ENCODE measurements at regions not wholly inside any gene's neighbourhood (a gene's known extent, or its start where the extent isn't known, plus 50 kb on each side); places are given as distances from the start of the nearest gene placed in this dataset.

DNA sequence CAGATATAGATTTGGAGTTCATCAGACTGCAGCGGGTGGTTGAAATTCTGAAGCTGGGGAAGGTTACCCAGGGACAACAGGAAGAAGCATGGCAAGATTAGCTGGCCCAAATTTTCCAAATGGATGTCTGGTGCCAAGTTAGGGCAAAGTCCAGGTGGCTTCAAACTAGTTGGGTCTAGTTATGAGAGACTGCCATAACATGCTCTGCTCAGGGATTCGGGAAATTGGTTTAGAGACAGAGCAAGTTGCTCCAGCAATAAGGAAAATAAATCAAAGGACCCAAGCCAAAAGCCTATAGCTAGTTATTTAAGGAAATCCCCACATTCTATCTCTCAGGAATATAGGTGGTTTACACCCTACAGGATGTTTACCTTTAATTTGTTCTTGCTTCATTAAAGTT lies 125.7 kb upstream of the BTG1 start:
- Mint-ChIP-seq H3K27ac (ENCODE audit: unreplicated experiment) (no peak overlapping the region), H3K4me1 (ENCODE audit: low read depth, unreplicated experiment) (no peaks in the 10 kb centered on the region), H3K9me3 (ENCODE audit: unreplicated experiment) (no peaks in the 10 kb centered on the region), H3K4me3 (ENCODE audit: unreplicated experiment) (no peak overlapping the region), H3K27me3 (ENCODE audit: insufficient read depth, unreplicated experiment) (no peaks in the 10 kb centered on the region), H3K36me3 (ENCODE audit: insufficient read depth, unreplicated experiment) (no peaks in the 10 kb centered on the region)
- CTCF ChIA-PET, result no interaction called here
- Histone ChIP-seq H3K27me3 (replicated peaks; ENCODE audit: control insufficient read depth, insufficient read depth, low read length) (no peaks in the 10 kb centered on the region), H3K4me3 (ENCODE audit: low read depth, low read length) (no peak overlapping the region), H3K36me3 (ENCODE audit: control insufficient read depth, insufficient read depth, low read length) (no peaks in the 10 kb centered on the region), H3K9me3 (no peaks in the 10 kb centered on the region), H3K4me1 (no peaks in the 10 kb centered on the region)
- TF ChIP-seq, protein P1, sequence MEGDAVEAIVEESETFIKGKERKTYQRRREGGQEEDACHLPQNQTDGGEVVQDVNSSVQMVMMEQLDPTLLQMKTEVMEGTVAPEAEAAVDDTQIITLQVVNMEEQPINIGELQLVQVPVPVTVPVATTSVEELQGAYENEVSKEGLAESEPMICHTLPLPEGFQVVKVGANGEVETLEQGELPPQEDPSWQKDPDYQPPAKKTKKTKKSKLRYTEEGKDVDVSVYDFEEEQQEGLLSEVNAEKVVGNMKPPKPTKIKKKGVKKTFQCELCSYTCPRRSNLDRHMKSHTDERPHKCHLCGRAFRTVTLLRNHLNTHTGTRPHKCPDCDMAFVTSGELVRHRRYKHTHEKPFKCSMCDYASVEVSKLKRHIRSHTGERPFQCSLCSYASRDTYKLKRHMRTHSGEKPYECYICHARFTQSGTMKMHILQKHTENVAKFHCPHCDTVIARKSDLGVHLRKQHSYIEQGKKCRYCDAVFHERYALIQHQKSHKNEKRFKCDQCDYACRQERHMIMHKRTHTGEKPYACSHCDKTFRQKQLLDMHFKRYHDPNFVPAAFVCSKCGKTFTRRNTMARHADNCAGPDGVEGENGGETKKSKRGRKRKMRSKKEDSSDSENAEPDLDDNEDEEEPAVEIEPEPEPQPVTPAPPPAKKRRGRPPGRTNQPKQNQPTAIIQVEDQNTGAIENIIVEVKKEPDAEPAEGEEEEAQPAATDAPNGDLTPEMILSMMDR (IDR thresholded peaks at IDR 0.05; ENCODE audit: insufficient read depth in 1 of 2, low read depth in 1 of 2, low read length in 1 of 2, severe bottlenecking in 1 of 2, unreplicated experiment in 1 of 2), result no peak
- no TSS peak for BruUV-seq (replicated peaks)
- intact Hi-C loops (cut with micrococcal nuclease; ENCODE audit: unreplicated experiment), result no loop called here
- no peak for DNase-seq
- POLR2A ChIA-PET, result no interaction called here

DNA sequence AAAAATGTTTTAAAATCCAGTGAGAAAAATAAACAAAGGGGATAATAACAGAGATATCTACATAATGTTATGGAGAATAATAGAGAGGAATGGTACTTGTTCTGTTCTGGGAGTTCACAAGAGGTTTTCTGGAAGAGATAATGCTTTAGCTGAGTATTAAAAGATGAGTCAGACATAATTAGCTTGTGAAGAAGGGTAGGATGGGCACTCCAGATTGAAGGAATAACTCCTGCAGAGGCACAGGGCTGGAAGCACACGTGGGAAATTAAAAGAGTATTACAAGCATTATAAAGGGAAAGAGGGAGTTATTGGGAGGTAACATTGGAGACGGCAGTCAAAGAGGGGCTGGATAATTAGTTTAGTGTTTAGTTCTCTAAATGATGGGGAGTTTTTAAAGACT lies 124.9 kb upstream of the BTG1 start:
- no peaks in the 10 kb centered on the region for H3K27me3 Mint-ChIP-seq (ENCODE audit: insufficient read depth, unreplicated experiment)
- TF ChIP-seq, protein P1 (IDR thresholded peaks at IDR 0.05; ENCODE audit: insufficient read depth in 1 of 2, low read depth in 1 of 2, low read length in 1 of 2, severe bottlenecking in 1 of 2, unreplicated experiment in 1 of 2), result no peak
- H3K4me1 Mint-ChIP-seq (ENCODE audit: low read depth, unreplicated experiment), result no peaks in the 10 kb centered on the region
- H3K4me1 ChIP-seq, result no peaks in the 10 kb centered on the region
- no peak overlapping the region for H3K4me3 ChIP-seq (ENCODE audit: low read depth, low read length)
- no peaks in the 10 kb centered on the region for H3K36me3 Mint-ChIP-seq (ENCODE audit: insufficient read depth, unreplicated experiment)
- no peaks in the 10 kb centered on the region for H3K9me3 ChIP-seq
- H3K9me3 Mint-ChIP-seq (ENCODE audit: unreplicated experiment), result no peaks in the 10 kb centered on the region
- no peak for DNase-seq
- no peak overlapping the region for H3K4me3 Mint-ChIP-seq (ENCODE audit: unreplicated experiment)
- H3K27me3 ChIP-seq (replicated peaks; ENCODE audit: control insufficient read depth, insufficient read depth, low read length), result no peaks in the 10 kb centered on the region
- CTCF ChIA-PET, result no interaction called here
- H3K36me3 ChIP-seq (ENCODE audit: control insufficient read depth, insufficient read depth, low read length), result no peaks in the 10 kb centered on the region
- no TSS peak for BruUV-seq (replicated peaks)
- intact Hi-C loops (cut with micrococcal nuclease; ENCODE audit: unreplicated experiment), result no loop called here
- POLR2A ChIA-PET, result no interaction called here
- no peak overlapping the region for H3K27ac Mint-ChIP-seq (ENCODE audit: unreplicated experiment)

DNA sequence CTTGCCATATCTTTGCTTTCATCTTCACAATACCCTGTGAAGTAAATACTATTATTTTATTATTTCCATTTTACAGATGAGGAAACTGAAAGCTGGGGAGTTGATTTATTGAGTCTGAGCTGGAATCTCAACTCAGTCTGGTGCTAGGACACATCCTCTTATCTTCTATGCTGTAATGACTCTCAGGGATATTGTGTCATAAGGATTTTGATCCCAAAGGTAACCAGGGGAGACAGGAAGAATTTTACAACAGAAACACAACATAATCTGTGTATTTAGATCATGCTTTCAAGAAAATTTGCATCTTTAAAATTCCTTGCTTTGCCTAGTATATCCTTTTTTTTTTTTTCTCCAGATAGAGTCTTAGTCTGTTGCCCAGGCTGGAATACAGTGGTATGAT lies 123.3 kb upstream of the BTG1 start:
- Histone ChIP-seq H3K27me3 (replicated peaks; ENCODE audit: control insufficient read depth, insufficient read depth, low read length) (no peaks in the 10 kb centered on the region), H3K4me3 (ENCODE audit: low read depth, low read length) (no peak overlapping the region), H3K9me3 (no peaks in the 10 kb centered on the region), H3K4me1 (no peaks in the 10 kb centered on the region), H3K36me3 (ENCODE audit: control insufficient read depth, insufficient read depth, low read length) (no peaks in the 10 kb centered on the region)
- TF ChIP-seq, protein P1 (IDR thresholded peaks at IDR 0.05; ENCODE audit: insufficient read depth in 1 of 2, low read depth in 1 of 2, low read length in 1 of 2, severe bottlenecking in 1 of 2, unreplicated experiment in 1 of 2), result no peak
- no peak overlapping the region for H3K4me3 Mint-ChIP-seq (ENCODE audit: unreplicated experiment)
- ChIA-PET POLR2A (no interaction called here), CTCF (no interaction called here)
- H3K36me3 Mint-ChIP-seq (ENCODE audit: insufficient read depth, unreplicated experiment), result no peaks in the 10 kb centered on the region
- H3K4me1 Mint-ChIP-seq (ENCODE audit: low read depth, unreplicated experiment), result no peaks in the 10 kb centered on the region
- H3K9me3 Mint-ChIP-seq (ENCODE audit: unreplicated experiment), result no peaks in the 10 kb centered on the region
- intact Hi-C loops (cut with micrococcal nuclease; ENCODE audit: unreplicated experiment), result no loop called here
- H3K27me3 Mint-ChIP-seq (ENCODE audit: insufficient read depth, unreplicated experiment), result no peaks in the 10 kb centered on the region
- H3K27ac Mint-ChIP-seq (ENCODE audit: unreplicated experiment), result no peak overlapping the region
- no peak for DNase-seq
- BruUV-seq (replicated peaks), result no TSS peak

All from Caco-2 (cell line).